ENCODE measurements at regions not wholly inside any gene's neighbourhood (a gene's known extent, or its start where the extent isn't known, plus 50 kb on each side); places are given as distances from the start of the nearest gene placed in this dataset.

- TF ChIP-seq CTCF (IDR thresholded peaks at IDR 0.05) (no peak), POLR2A (IDR thresholded peaks at IDR 0.05) (no peak)
Observed at GRCh38 chr1:58200437-58200836, 346.1 kb downstream of the OMA1 start.
